ENCODE measurements at regions not wholly inside any gene's neighbourhood (a gene's known extent, or its start where the extent isn't known, plus 50 kb on each side); places are given as distances from the start of the nearest gene placed in this dataset.

- H3K27me3 ChIP-seq, result no peaks in the 10 kb centered on the region
- no peak for DNase-seq
- no peaks in the 10 kb centered on the region for H3K9me3 ChIP-seq
- H3K27ac ChIP-seq, result no peak overlapping the region
- no peak overlapping the region for H3K4me3 ChIP-seq (replicated peaks in 1 of 3)
- H3K36me3 ChIP-seq, result no peaks in the 10 kb centered on the region
- H3K4me1 ChIP-seq, result no peaks in the 10 kb centered on the region
- TF ChIP-seq POLR2A (IDR thresholded peaks at IDR 0.05), result no peak
- TF ChIP-seq, protein P1, sequence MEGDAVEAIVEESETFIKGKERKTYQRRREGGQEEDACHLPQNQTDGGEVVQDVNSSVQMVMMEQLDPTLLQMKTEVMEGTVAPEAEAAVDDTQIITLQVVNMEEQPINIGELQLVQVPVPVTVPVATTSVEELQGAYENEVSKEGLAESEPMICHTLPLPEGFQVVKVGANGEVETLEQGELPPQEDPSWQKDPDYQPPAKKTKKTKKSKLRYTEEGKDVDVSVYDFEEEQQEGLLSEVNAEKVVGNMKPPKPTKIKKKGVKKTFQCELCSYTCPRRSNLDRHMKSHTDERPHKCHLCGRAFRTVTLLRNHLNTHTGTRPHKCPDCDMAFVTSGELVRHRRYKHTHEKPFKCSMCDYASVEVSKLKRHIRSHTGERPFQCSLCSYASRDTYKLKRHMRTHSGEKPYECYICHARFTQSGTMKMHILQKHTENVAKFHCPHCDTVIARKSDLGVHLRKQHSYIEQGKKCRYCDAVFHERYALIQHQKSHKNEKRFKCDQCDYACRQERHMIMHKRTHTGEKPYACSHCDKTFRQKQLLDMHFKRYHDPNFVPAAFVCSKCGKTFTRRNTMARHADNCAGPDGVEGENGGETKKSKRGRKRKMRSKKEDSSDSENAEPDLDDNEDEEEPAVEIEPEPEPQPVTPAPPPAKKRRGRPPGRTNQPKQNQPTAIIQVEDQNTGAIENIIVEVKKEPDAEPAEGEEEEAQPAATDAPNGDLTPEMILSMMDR (IDR thresholded peaks at IDR 0.05), result no peak
- intact Hi-C loops (cut with DNase I), result no loop called here
- 85 to 90% methylated on average over 1 of the region's 1 CpG for WGBS, 2 donors
These were observed 636.2 kb upstream of the SEMA6A start for GRCh38 chr5:117210796-117211195.

DNA sequence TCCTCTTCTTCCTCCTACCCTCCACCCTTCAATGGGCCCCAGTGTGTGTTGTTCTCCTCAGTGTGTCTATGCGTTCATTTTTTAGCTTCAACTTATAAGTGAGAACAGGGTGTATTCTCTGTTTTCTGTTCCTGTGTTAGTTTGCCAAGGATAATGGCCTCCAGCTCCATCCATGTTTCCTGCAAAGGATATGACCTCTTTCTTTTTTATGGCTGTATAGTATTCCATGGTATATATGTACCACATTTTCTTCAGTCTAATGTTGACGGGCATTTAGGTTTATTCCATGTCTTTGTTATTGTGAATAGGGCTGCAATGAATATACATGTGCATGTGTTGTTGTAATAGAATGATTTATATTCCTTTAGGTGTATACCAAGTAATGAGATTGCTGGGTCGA, 634.9 kb upstream of the SEMA6A start:
- no peak for TF ChIP-seq POLR2A (IDR thresholded peaks at IDR 0.05)
- TF ChIP-seq, protein P1 (IDR thresholded peaks at IDR 0.05), result no peak
- Histone ChIP-seq H3K27me3 (no peaks in the 10 kb centered on the region), H3K4me3 (replicated peaks in 1 of 3) (no peak overlapping the region), H3K27ac (no peak overlapping the region), H3K4me1 (no peaks in the 10 kb centered on the region), H3K36me3 (no peaks in the 10 kb centered on the region), H3K9me3 (no peaks in the 10 kb centered on the region)
- 94 to 95% methylated on average over 3 of the region's 3 CpGs for WGBS, 2 donors
- no peak for DNase-seq
- intact Hi-C loops (cut with DNase I), result no loop called here

GRCh38 chr5:117207088-117207668, 632.6 kb upstream of the SEMA6A start:
- H3K9me3 ChIP-seq, result no peaks in the 10 kb centered on the region
- TF ChIP-seq, protein P1 (IDR thresholded peaks at IDR 0.05), result no peak
- TF ChIP-seq POLR2A (IDR thresholded peaks at IDR 0.05), result no peak
- H3K27me3 ChIP-seq, result no peaks in the 10 kb centered on the region
- H3K4me1 ChIP-seq, result no peaks in the 10 kb centered on the region
- no peak overlapping the region for H3K4me3 ChIP-seq (replicated peaks in 1 of 3)
- H3K27ac ChIP-seq, result no peak overlapping the region
- intact Hi-C loops (cut with DNase I), result no loop called here
- no peak for DNase-seq
- H3K36me3 ChIP-seq, result no peaks in the 10 kb centered on the region
- WGBS, 2 donors, result 86 to 93% methylated on average over 9 of the region's 9 CpGs

- no peak overlapping the region for H3K27ac ChIP-seq
- no peak for DNase-seq
- no peak for TF ChIP-seq POLR2A (IDR thresholded peaks at IDR 0.05)
- TF ChIP-seq, protein P1 (IDR thresholded peaks at IDR 0.05), result no peak
- intact Hi-C loops (cut with DNase I), result no loop called here
- H3K4me3 ChIP-seq (replicated peaks in 1 of 3), result no peak overlapping the region
- H3K9me3 ChIP-seq, result no peaks in the 10 kb centered on the region
- no peaks in the 10 kb centered on the region for H3K36me3 ChIP-seq
- no peaks in the 10 kb centered on the region for H3K27me3 ChIP-seq
- no peaks in the 10 kb centered on the region for H3K4me1 ChIP-seq
- WGBS, 2 donors, result 63 to 64% methylated on average over 2 of the region's 2 CpGs
These were observed 631.3 kb upstream of the SEMA6A start for GRCh38 chr5:117205894-117206293.

DNA sequence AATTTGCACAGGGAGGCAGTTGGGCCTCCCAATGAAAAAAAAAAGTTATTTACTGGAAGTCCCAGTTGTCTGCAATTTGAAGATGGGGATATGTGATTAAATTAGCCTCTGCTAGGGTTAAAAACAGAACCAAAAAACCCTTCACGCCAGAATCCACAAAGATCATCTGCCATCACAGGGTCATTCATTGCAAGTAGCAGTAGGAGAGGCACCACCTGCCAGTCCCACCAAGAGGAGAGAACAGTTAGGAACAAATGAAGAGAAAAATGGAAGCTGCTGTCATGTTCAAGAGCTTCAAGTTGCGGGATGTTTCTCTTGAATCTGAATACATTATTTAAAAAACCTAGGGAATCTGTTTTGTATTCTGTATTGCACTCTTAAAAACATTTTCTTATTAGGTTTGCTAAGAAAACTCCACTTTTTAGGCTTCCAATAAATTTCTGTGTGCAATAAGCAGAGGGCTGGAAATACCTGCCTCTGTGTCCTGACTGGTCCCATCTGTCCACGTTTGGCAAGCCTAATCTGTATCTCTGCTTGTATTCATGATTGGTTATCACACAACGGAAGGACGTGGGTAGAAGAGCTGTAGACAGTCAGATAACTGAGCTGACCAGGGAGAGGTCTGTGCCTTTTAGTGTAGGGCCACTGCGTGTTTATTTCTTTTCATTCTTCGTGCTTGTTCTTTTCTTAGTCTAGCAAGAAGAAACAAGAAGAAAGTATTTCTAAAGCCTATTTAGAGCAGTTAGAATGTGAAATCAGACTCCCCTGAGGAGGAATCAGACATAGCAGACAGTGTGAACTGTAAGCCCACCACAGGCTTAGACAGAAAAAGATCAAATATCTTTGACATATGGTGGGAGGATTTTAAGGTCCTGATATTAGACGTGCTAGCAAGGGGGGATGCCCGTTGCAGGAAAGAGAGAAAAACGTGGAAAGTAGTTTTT, 630.6 kb upstream of the SEMA6A start:
- Histone ChIP-seq H3K4me1 (no peaks in the 10 kb centered on the region), H3K4me3 (replicated peaks in 1 of 3) (no peak overlapping the region), H3K27me3 (no peaks in the 10 kb centered on the region), H3K36me3 (no peaks in the 10 kb centered on the region), H3K9me3 (no peaks in the 10 kb centered on the region), H3K27ac (no peak overlapping the region)
- TF ChIP-seq, protein P1 (IDR thresholded peaks at IDR 0.05), result no peak
- TF ChIP-seq POLR2A (IDR thresholded peaks at IDR 0.05), result no peak
- intact Hi-C loops (cut with DNase I), result no loop called here
- no peak for DNase-seq
- WGBS, 2 donors, result 68 to 69% methylated on average over 10 of the region's 10 CpGs

Data from thyroid gland (tissue), 4 donors.